ENCODE measurements at regions not wholly inside any gene's neighbourhood (a gene's known extent, or its start where the extent isn't known, plus 50 kb on each side); places are given as distances from the start of the nearest gene placed in this dataset.

- ATAC-seq (no peak), DNase-seq (ENCODE audit: low read depth, low spot score) (no peak)
- H3K9me3 ChIP-seq (ENCODE audit: control insufficient read depth in 1 of 2, insufficient read depth in 1 of 2, low read depth in 1 of 2, low read length in 2 of 2) = no peaks in the 10 kb centered on the region
- H3K4me1 ChIP-seq (ENCODE audit: control insufficient read depth in 1 of 2, insufficient read depth in 2 of 2, low read length in 2 of 2) = peaks cover 8 to 20% of the 10 kb centered on the region in 2 experiments
- no TSS peak for BruUV-seq (replicated peaks)
- no peaks in the 10 kb centered on the region for H3K79me2 ChIP-seq (ENCODE audit: insufficient read depth, low read length)
- ChIA-PET POLR2A (no interaction called here), RAD21 (ENCODE audit: low non-redundant PET in 1 of 2, low total read pairs in 2 of 2, uncharacterized antibody in 2 of 2, unreplicated experiment in 2 of 2) (no interaction called here), CTCF (no interaction called here)
- H4K20me1 ChIP-seq (ENCODE audit: insufficient read depth) = no peaks in the 10 kb centered on the region
- no peak overlapping the region for H3K9ac ChIP-seq (ENCODE audit: low read length)
- H3K4me3 ChIP-seq (replicated peaks in 1 of 2; ENCODE audit: low read depth in 1 of 2, low read length in 2 of 2) = no peak overlapping the region
- TF ChIP-seq JUND (IDR thresholded peaks at IDR 0.05) = no peak
- TF ChIP-seq ZNF274 (IDR thresholded peaks at IDR 0.05; ENCODE audit: low read depth, low read length) = no peak
- TF ChIP-seq FOSL1 (IDR thresholded peaks at IDR 0.05; ENCODE audit: low read depth) = no peak
- TF ChIP-seq CBX3 (IDR thresholded peaks at IDR 0.05; ENCODE audit: low read depth) = no peak
- TF ChIP-seq CTCF (IDR thresholded peaks at IDR 0.05 in 2 of 3, conservative IDR thresholded peaks at IDR 0.05 in 1 of 3; ENCODE audit: borderline replicate concordance in 1 of 3, insufficient read depth in 1 of 3, low read depth in 2 of 3, low read length in 2 of 3) = no peak
- no peak for TF ChIP-seq CEBPB (IDR thresholded peaks at IDR 0.05; ENCODE audit: low read depth)
- TF ChIP-seq YY1 (IDR thresholded peaks at IDR 0.05; ENCODE audit: extremely low read depth, insufficient replicate concordance, low read depth, low read length) = no peak
- TF ChIP-seq EZH2 (IDR thresholded peaks at IDR 0.05) = no peak
- no peak overlapping the region for H3K27ac ChIP-seq (ENCODE audit: low read depth, low read length)
- intact Hi-C loops (cut with micrococcal nuclease) = no loop called here
- no peaks in the 10 kb centered on the region for H3K9me2 ChIP-seq (ENCODE audit: insufficient read depth)
- no peak overlapping the region for H2AFZ ChIP-seq (ENCODE audit: low read depth, low read length, poor library complexity, severe bottlenecking)
- no peaks in the 10 kb centered on the region for H3K27me3 ChIP-seq (ENCODE audit: insufficient read depth, low read length)
- H3K4me2 ChIP-seq (ENCODE audit: low read length) = no peak overlapping the region
- no peaks in the 10 kb centered on the region for H3K36me3 ChIP-seq (ENCODE audit: control insufficient read depth in 1 of 2, insufficient read depth in 2 of 2, low read length in 2 of 2)
Observed at GRCh38 chr11:134944131-134944530, 532.1 kb upstream of the B3GAT1 start.

- TF ChIP-seq RAD21 (IDR thresholded peaks at IDR 0.05; ENCODE audit: low read depth) (no peak), FOSL1 (IDR thresholded peaks at IDR 0.05; ENCODE audit: low read depth) (no peak), POLR2A (IDR thresholded peaks at IDR 0.05; ENCODE audit: borderline replicate concordance, extremely low read depth, insufficient read depth, insufficient read length) (no peak), CEBPB (IDR thresholded peaks at IDR 0.05; ENCODE audit: low read depth) (no peak), CBX3 (IDR thresholded peaks at IDR 0.05; ENCODE audit: low read depth) (no peak)
- H3K9me2 ChIP-seq (ENCODE audit: insufficient read depth) = no peaks in the 10 kb centered on the region
- no peaks in the 10 kb centered on the region for H3K9me3 ChIP-seq (ENCODE audit: control insufficient read depth in 1 of 2, insufficient read depth in 1 of 2, low read depth in 1 of 2, low read length in 2 of 2)
- DNase-seq (ENCODE audit: low read depth, low spot score) = no peak
- ChIA-PET POLR2A (no interaction called here), CTCF (no interaction called here), RAD21 (ENCODE audit: low non-redundant PET in 1 of 2, low total read pairs in 2 of 2, uncharacterized antibody in 2 of 2, unreplicated experiment in 2 of 2) (no interaction called here)
- no peak overlapping the region for H3K27ac ChIP-seq (ENCODE audit: low read depth, low read length)
- H3K4me1 ChIP-seq (ENCODE audit: control insufficient read depth in 1 of 2, insufficient read depth in 2 of 2, low read length in 2 of 2) = peaks cover 2 to 14% of the 10 kb centered on the region in 2 experiments
- no peaks in the 10 kb centered on the region for H3K27me3 ChIP-seq (ENCODE audit: insufficient read depth, low read length)
- H3K79me2 ChIP-seq (ENCODE audit: insufficient read depth, low read length) = no peaks in the 10 kb centered on the region
- no peak for ATAC-seq
- H3K4me3 ChIP-seq (replicated peaks in 1 of 2; ENCODE audit: low read depth in 1 of 2, low read length in 2 of 2) = no peak overlapping the region
- no peak overlapping the region for H3K9ac ChIP-seq (ENCODE audit: low read length)
- BruUV-seq (replicated peaks) = no TSS peak
- no peaks in the 10 kb centered on the region for H3K36me3 ChIP-seq (ENCODE audit: control insufficient read depth in 1 of 2, insufficient read depth in 2 of 2, low read length in 2 of 2)
- H2AFZ ChIP-seq (ENCODE audit: low read depth, low read length, poor library complexity, severe bottlenecking) = no peak overlapping the region
- H4K20me1 ChIP-seq (ENCODE audit: insufficient read depth) = no peaks in the 10 kb centered on the region
- H3K4me2 ChIP-seq (ENCODE audit: low read length) = no peak overlapping the region
- intact Hi-C loops (cut with micrococcal nuclease) = no loop called here
Observed at GRCh38 chr11:134943544-134943943, 531.5 kb upstream of the B3GAT1 start.

Measured in HCT116 (cell line).